Immature natural killer cell (primary cell): ENCODE measurements at regions not wholly inside any gene's neighbourhood (a gene's known extent, or its start where the extent isn't known, plus 50 kb on each side); places are given as distances from the start of the nearest gene placed in this dataset.

Experiments used
- DNase-seq, 3 donors: peaks; one replicate each; pipeline ENCODE4 v3.0.0; 2022; ENCODE audit warnings: mixed read lengths in 1 of 3
- H3K27ac Mint-ChIP-seq, 6 donors: one replicate each; pipeline ENCODE4 v1.8.0; 2020; ENCODE audit warnings: mixed read lengths in 6 of 6, mild to moderate bottlenecking in 5 of 6, inconsistent platforms in 4 of 6, moderate library complexity in 3 of 6
- H3K27me3 Mint-ChIP-seq, 3 donors: one replicate each; pipeline ENCODE4 v1.8.0; 2020 to 2021; ENCODE audit warnings: low read depth in 3 of 3, mild to moderate bottlenecking in 3 of 3, mixed read lengths in 3 of 3, moderate library complexity in 3 of 3, inconsistent platforms in 1 of 3
- H3K36me3 Mint-ChIP-seq, 3 donors: one replicate each; pipeline ENCODE4 v1.8.0; 2020; ENCODE audit warnings: mixed read lengths in 3 of 3, inconsistent platforms in 2 of 3, mild to moderate bottlenecking in 2 of 3
- H3K4me1 Mint-ChIP-seq, 2 donors: one replicate each; pipeline ENCODE4 v1.8.0; 2020; ENCODE audit warnings: inconsistent platforms in 2 of 2, mild to moderate bottlenecking in 2 of 2, mixed read lengths in 2 of 2, moderate library complexity in 1 of 2
- H3K4me3 Mint-ChIP-seq, 5 donors: one replicate each; pipeline ENCODE4 v1.8.0; 2020; ENCODE audit warnings: mild to moderate bottlenecking in 5 of 5, mixed read lengths in 5 of 5, inconsistent platforms in 3 of 5, moderate library complexity in 3 of 5
- H3K9me3 Mint-ChIP-seq, 6 donors: one replicate each; pipeline ENCODE4 v1.8.0; 2020; ENCODE audit warnings: mild to moderate bottlenecking in 6 of 6, mixed read lengths in 6 of 6, inconsistent platforms in 4 of 6, moderate library complexity in 3 of 6

GRCh38 chr15:36329592-36329991 is 249.8 kb upstream of the CDIN1 start:
- Mint-ChIP-seq H3K27ac (no peak overlapping the region), H3K27me3 (no peaks in the 10 kb centered on the region), H3K36me3 (no peaks in the 10 kb centered on the region), H3K4me3 (no peak overlapping the region), H3K4me1 (no peaks in the 10 kb centered on the region), H3K9me3 (peaks cover 0 to 24% (median 11%) of the 10 kb centered on the region in 6 donors)
- DNase-seq = no peak

GRCh38 chr15:36330598-36330997 is 248.8 kb upstream of the CDIN1 start:
- Mint-ChIP-seq H3K27me3 (no peaks in the 10 kb centered on the region), H3K36me3 (no peaks in the 10 kb centered on the region), H3K4me1 (no peaks in the 10 kb centered on the region), H3K9me3 (peaks cover 0 to 24% (median 12%) of the 10 kb centered on the region in 6 donors), H3K27ac (no peak overlapping the region), H3K4me3 (no peak overlapping the region)
- no peak for DNase-seq

GRCh38 chr15:36331531-36332275 is 247.7 kb upstream of the CDIN1 start:
- H3K4me1 Mint-ChIP-seq = no peaks in the 10 kb centered on the region
- H3K27me3 Mint-ChIP-seq = no peaks in the 10 kb centered on the region
- no peaks in the 10 kb centered on the region for H3K36me3 Mint-ChIP-seq
- DNase-seq = no peak
- no peak overlapping the region for H3K27ac Mint-ChIP-seq
- H3K9me3 Mint-ChIP-seq = peaks cover 0 to 20% (median 10%) of the 10 kb centered on the region in 6 donors
- H3K4me3 Mint-ChIP-seq = no peak overlapping the region

GRCh38 chr15:36332301-36332700 is 247.1 kb upstream of the CDIN1 start:
- peaks cover 0 to 20% (median 8%) of the 10 kb centered on the region in 6 donors for H3K9me3 Mint-ChIP-seq
- no peak overlapping the region for H3K27ac Mint-ChIP-seq
- DNase-seq = no peak
- H3K4me3 Mint-ChIP-seq = no peak overlapping the region
- no peaks in the 10 kb centered on the region for H3K27me3 Mint-ChIP-seq
- H3K36me3 Mint-ChIP-seq = no peaks in the 10 kb centered on the region
- H3K4me1 Mint-ChIP-seq = no peaks in the 10 kb centered on the region

- Mint-ChIP-seq H3K4me1 (no peaks in the 10 kb centered on the region), H3K27me3 (no peaks in the 10 kb centered on the region), H3K36me3 (no peaks in the 10 kb centered on the region), H3K27ac (no peak overlapping the region), H3K4me3 (no peak overlapping the region), H3K9me3 (peaks cover 0 to 19% (median 7%) of the 10 kb centered on the region in 6 donors)
- no peak for DNase-seq
Measured at GRCh38 chr15:36332896-36333295, 246.5 kb upstream of the CDIN1 start.

- peaks cover 2 to 13% (median 4%) of the 10 kb centered on the region in 6 donors for H3K9me3 Mint-ChIP-seq
- no peak overlapping the region for H3K27ac Mint-ChIP-seq
- DNase-seq = no peak
- no peaks in the 10 kb centered on the region for H3K36me3 Mint-ChIP-seq
- no peak overlapping the region for H3K4me3 Mint-ChIP-seq
- H3K4me1 Mint-ChIP-seq = no peaks in the 10 kb centered on the region
- H3K27me3 Mint-ChIP-seq = no peaks in the 10 kb centered on the region
Measured at GRCh38 chr15:36334059-36334458, 245.4 kb upstream of the CDIN1 start.

- Mint-ChIP-seq H3K9me3 (peaks cover 2 to 13% (median 6%) of the 10 kb centered on the region in 6 donors), H3K4me3 (no peak overlapping the region), H3K36me3 (peaks cover 0 to 3% (median 0%) of the 10 kb centered on the region in 3 donors), H3K4me1 (no peaks in the 10 kb centered on the region), H3K27ac (no peak overlapping the region), H3K27me3 (peaks cover 0 to 2% (median 0%) of the 10 kb centered on the region in 3 donors)
- no peak for DNase-seq
Measured at GRCh38 chr15:36335224-36335623, 244.2 kb upstream of the CDIN1 start.

- Mint-ChIP-seq H3K9me3 (peaks cover 2 to 15% (median 7%) of the 10 kb centered on the region in 6 donors), H3K4me1 (no peaks in the 10 kb centered on the region), H3K36me3 (peaks cover 0 to 4% (median 0%) of the 10 kb centered on the region in 3 donors), H3K4me3 (no peak overlapping the region), H3K27ac (no peak overlapping the region), H3K27me3 (peaks cover 0 to 4% (median 0%) of the 10 kb centered on the region in 3 donors)
- no peak for DNase-seq
Measured at GRCh38 chr15:36335659-36336058, 243.8 kb upstream of the CDIN1 start.

- Mint-ChIP-seq H3K4me1 (no peaks in the 10 kb centered on the region), H3K36me3 (peaks cover 0 to 4% (median 0%) of the 10 kb centered on the region in 3 donors), H3K9me3 (peaks cover 4 to 21% (median 10%) of the 10 kb centered on the region in 6 donors), H3K4me3 (no peak overlapping the region), H3K27ac (no peak overlapping the region), H3K27me3 (peaks cover 0 to 4% (median 4%) of the 10 kb centered on the region in 3 donors)
- no peak for DNase-seq
Measured at GRCh38 chr15:36344887-36345286, 234.5 kb upstream of the CDIN1 start.

GRCh38 chr15:36347272-36347858 is 232.1 kb upstream of the CDIN1 start:
- Mint-ChIP-seq H3K27ac (no peak overlapping the region), H3K9me3 (peaks cover 2 to 20% (median 8%) of the 10 kb centered on the region in 6 donors), H3K4me3 (no peak overlapping the region)

GRCh38 chr15:36356466-36356865 is 223.0 kb upstream of the CDIN1 start:
- Mint-ChIP-seq H3K27ac (no peak overlapping the region), H3K4me3 (no peak overlapping the region), H3K4me1 (no peaks in the 10 kb centered on the region), H3K27me3 (peaks cover 0 to 1% (median 0%) of the 10 kb centered on the region in 3 donors), H3K9me3 (peaks cover 0 to 20% (median 7%) of the 10 kb centered on the region in 6 donors), H3K36me3 (no peaks in the 10 kb centered on the region)
- no peak for DNase-seq

More at GRCh38 chr15:36347272-36347858, 232.1 kb upstream of the CDIN1 start:
- Mint-ChIP-seq H3K27me3 (peaks cover 0 to 3% (median 0%) of the 10 kb centered on the region in 3 donors), H3K4me1 (no peaks in the 10 kb centered on the region), H3K36me3 (no peaks in the 10 kb centered on the region)
- DNase-seq = no peak

- Mint-ChIP-seq H3K9me3 (peaks cover 0 to 24% (median 7%) of the 10 kb centered on the region in 6 donors), H3K4me1 (no peaks in the 10 kb centered on the region), H3K4me3 (no peak overlapping the region), H3K36me3 (no peaks in the 10 kb centered on the region), H3K27me3 (peaks cover 0 to 1% (median 0%) of the 10 kb centered on the region in 3 donors), H3K27ac (no peak overlapping the region)
- no peak for DNase-seq
Measured at GRCh38 chr15:36356978-36357601, 222.3 kb upstream of the CDIN1 start.

GRCh38 chr15:36358094-36358493 is 221.3 kb upstream of the CDIN1 start:
- DNase-seq = no peak
- H3K27me3 Mint-ChIP-seq = peaks cover 0 to 1% (median 0%) of the 10 kb centered on the region in 3 donors
- no peaks in the 10 kb centered on the region for H3K4me1 Mint-ChIP-seq
- no peak overlapping the region for H3K4me3 Mint-ChIP-seq
- no peak overlapping the region for H3K27ac Mint-ChIP-seq
- H3K36me3 Mint-ChIP-seq = no peaks in the 10 kb centered on the region
- peaks cover 0 to 20% (median 5%) of the 10 kb centered on the region in 6 donors for H3K9me3 Mint-ChIP-seq

- Mint-ChIP-seq H3K9me3 (peaks cover 0 to 20% (median 5%) of the 10 kb centered on the region in 6 donors), H3K4me3 (no peak overlapping the region), H3K4me1 (no peaks in the 10 kb centered on the region), H3K36me3 (no peaks in the 10 kb centered on the region), H3K27me3 (peaks cover 0 to 1% (median 0%) of the 10 kb centered on the region in 3 donors), H3K27ac (no peak overlapping the region)
- DNase-seq = no peak
Measured at GRCh38 chr15:36358523-36358922, 220.9 kb upstream of the CDIN1 start.
